ENCODE measurements at regions not wholly inside any gene's neighbourhood (a gene's known extent, or its start where the extent isn't known, plus 50 kb on each side); places are given as distances from the start of the nearest gene placed in this dataset.

- TF ChIP-seq CTCF (IDR thresholded peaks at IDR 0.05) (no peak), POLR2A (IDR thresholded peaks at IDR 0.05) (no peak), POLR2AphosphoS5 (IDR thresholded peaks at IDR 0.05) (no peak)
Measured at GRCh38 chr11:45748801-45749200, 56.1 kb upstream of the SLC35C1 start.
